ENCODE measurements at regions not wholly inside any gene's neighbourhood (a gene's known extent, or its start where the extent isn't known, plus 50 kb on each side); places are given as distances from the start of the nearest gene placed in this dataset.

DNA sequence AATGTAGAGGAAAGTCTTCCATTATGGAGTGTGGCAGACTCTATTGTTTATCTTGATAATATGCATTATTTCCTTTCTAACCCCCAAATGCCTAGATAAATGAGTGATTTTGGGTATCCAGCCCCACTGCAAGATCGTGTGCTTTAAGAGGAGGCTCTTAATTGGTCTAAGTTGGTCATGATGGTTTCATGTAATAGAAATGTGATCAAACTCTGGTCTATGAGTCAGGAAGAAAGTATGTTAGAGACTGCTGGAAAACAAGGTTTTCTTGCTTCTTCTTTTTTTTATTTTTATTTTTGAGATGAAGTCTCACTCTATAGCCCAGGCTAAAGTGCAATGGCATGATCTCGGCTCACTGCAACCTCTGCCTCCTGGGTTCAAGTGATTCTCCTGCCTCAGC lies 344.5 kb upstream of the TNP1 start:
- TF ChIP-seq EZH2 (IDR thresholded peaks at IDR 0.05; ENCODE audit: low read depth): no peak
- TF ChIP-seq, protein P1, sequence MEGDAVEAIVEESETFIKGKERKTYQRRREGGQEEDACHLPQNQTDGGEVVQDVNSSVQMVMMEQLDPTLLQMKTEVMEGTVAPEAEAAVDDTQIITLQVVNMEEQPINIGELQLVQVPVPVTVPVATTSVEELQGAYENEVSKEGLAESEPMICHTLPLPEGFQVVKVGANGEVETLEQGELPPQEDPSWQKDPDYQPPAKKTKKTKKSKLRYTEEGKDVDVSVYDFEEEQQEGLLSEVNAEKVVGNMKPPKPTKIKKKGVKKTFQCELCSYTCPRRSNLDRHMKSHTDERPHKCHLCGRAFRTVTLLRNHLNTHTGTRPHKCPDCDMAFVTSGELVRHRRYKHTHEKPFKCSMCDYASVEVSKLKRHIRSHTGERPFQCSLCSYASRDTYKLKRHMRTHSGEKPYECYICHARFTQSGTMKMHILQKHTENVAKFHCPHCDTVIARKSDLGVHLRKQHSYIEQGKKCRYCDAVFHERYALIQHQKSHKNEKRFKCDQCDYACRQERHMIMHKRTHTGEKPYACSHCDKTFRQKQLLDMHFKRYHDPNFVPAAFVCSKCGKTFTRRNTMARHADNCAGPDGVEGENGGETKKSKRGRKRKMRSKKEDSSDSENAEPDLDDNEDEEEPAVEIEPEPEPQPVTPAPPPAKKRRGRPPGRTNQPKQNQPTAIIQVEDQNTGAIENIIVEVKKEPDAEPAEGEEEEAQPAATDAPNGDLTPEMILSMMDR (conservative IDR thresholded peaks at IDR 0.05): no peak

Measured in PC-9 (cell line).